Fibroblast of skin of abdomen (primary cell): ENCODE measurements at regions not wholly inside any gene's neighbourhood (a gene's known extent, or its start where the extent isn't known, plus 50 kb on each side); places are given as distances from the start of the nearest gene placed in this dataset.
"Not testable (repeated sequence)": the region's sequence is repeated elsewhere in the genome, so short reads cannot be mapped to it uniquely, and the experiment has no call there.

Experiments
- DNase-seq: peaks from one replicate; pipeline ENCODE4 v3.0.0-alpha.2; 2013

- no peak for DNase-seq
Observed at GRCh38 chr10:125605167-125605566, 77.8 kb downstream of the TEX36 start.

GRCh38 chr10:125602825-125603224, 80.1 kb downstream of the TEX36 start:
- no peak for DNase-seq

DNA sequence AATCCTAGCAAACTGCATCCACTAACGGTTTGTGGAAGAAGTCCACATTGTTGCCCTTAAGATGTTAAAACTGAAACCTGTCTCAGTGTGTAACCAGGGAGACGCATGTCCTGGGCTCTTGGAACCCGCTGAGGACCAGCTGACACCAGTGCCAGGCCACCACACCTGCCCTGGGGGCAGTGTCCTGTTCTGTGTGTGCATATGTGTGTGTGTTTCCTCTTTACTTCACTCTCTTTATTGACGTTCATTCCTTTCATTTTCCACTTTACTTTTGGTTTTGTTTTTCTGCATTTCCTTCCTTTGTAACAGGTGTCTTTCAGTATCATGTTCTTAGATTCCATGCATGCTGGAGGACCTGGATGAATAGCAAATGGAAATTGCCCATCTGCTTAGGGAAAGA, 83.8 kb downstream of the TEX36 start:
- no peak for DNase-seq

DNA sequence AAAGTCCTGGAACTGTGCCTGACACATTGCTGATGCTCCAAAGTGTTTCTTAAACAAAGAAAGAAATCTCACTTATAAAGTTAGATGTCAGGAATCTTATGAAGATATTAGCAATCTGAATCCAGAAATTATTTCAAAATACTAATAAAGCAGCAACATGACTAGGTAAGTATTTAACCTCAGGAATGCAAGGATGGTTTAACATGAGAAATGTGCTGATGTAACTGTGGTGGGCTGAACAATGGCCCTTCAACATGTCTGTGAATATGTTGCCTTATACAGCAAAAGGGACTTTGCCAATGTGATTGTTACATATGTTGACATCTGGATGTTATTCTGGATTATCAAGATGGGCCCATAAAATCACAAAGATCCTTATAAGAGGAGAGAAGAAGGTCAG, 87.1 kb downstream of the TEX36 start:
- DNase-seq = no peak

DNA sequence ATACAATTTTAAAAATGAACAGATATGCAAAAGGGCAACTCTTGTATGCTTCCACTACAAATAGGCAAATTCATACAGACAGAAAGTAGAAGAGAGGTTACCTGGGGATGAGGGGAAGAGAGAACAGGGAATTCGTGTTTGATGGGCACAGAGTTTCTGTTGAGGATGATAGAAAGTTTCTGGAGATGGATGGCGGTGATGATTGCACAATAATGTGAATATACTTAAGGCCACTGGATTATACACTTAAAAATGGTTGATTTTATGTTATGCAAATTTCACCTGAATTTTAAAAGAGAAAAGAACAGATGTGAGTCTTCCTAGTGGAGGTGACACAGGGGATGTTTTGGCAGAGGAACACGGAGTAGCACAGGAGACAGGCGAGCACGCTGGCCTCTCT, 89.3 kb downstream of the TEX36 start:
- no peak for DNase-seq

DNA sequence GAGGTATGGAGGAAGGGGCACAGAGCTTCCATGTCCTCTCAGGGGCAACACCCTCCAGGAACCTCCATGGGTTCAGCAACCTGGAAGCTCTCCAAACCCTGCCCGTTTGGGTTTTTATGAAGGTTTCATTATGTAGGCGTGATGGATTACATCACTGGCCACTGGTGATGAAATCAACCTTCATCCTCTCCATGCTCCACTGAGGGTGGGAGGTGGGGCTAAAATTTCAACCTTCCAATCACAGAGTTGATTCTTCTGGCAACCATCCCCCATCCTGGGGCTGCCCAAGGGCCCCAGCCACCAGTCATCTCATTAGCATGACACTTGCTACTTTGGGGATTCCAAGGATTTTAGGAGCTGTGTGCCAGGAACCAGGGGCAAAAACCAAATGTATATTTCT, 90.1 kb downstream of the TEX36 start:
- DNase-seq = no peak

DNA sequence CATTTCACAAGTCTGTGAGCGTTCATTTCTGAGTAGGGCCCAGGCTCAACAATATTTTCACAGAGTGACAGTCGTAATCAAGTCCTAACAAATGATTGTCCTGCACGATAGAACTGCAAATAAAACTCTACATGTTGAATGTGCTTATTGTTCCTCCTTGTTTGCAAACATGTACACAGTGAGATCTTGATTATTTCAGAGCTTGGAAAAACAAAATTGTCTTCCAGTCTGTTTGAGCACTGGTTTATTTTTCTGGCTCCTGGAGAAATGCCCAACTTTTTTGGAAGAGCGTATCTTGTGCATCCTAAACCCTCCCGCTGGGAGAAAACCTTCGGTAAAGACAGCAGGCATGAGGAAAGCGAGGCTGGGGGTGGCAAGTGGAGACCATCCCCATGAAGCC, 91.1 kb downstream of the TEX36 start:
- no peak for DNase-seq

DNA sequence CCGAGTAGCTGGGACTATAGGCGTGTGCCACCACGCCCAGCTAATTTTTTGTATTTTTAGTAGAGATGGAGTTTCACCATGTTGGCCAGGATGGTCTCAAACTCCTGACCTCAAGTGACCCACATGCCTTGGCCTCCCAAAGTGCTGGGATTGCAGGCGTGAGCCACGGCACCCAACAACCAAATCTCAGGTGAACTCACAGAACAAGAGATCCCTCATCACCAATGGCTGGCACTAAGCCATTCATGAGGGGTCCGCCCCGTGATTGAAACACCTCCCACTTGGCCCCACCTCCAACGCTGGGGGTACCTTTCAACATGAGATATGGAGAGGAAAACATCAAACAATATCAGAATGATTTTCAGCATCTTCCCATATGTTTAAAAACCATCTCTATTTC, 94.2 kb downstream of the TEX36 start:
- DNase-seq = not testable (repeated sequence)

DNA sequence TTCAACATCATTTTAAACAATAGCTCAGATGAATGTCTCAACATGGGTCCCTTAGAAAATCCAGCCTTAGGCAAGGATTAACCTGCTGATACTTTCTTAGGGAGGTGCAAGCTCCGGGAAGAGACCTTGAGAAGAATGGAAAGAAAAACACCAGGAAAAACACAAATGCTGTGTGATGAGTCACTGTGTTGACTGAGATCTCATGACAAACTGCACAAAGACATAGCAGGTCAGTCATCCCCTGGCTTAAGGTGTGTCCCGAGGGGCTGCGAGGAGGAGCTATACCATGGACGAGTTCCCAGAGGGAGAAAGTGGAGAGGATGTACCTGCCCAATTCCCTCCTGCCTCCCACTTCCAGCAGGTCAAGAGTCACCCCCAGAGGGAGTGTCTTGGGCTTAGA, 98.0 kb downstream of the TEX36 start:
- no peak for DNase-seq

GRCh38 chr10:125578658-125579315, 104.2 kb downstream of the TEX36 start:
- no peak for DNase-seq

DNA sequence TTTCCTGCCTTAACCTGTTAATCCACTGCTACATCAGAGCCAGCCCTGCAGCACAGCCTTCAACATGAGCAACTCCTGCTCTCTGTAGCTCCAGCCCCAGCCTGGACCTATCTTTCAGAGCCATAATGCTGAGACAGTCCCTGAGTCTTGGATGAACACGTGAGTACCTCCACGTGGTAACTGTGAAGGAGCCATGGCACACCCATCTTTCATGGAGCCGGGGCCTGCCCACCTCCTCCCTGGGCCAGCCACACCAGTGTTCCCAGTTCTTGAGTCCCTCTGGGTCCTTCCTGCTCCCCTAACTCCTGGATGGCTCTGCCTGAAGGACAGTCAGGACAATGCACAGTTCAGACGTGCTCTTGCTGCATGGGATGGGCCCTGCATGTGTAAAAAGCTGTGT, 107.1 kb downstream of the TEX36 start:
- no peak for DNase-seq

DNA sequence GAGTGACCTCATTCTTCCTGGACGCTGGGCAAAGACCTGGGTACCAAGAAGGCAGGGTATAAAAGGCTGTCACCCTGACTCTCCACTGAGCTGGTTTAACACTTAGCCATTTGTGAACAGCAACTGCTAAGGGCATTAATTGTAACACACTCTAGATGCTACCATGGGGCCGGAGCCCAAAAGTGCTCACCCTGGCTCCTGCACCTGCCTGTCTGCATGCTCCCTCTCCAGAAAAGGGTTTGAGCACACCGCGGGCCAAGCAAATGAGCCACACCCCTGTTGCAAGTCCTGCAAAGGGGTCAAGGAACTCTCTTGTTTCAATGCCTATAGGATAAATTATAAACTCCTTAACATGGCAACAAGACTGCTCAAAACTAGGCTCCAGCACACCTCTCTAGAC, 114.8 kb downstream of the TEX36 start:
- no peak for DNase-seq

GRCh38 chr10:125567529-125567928, 115.4 kb downstream of the TEX36 start:
- no peak for DNase-seq

DNA sequence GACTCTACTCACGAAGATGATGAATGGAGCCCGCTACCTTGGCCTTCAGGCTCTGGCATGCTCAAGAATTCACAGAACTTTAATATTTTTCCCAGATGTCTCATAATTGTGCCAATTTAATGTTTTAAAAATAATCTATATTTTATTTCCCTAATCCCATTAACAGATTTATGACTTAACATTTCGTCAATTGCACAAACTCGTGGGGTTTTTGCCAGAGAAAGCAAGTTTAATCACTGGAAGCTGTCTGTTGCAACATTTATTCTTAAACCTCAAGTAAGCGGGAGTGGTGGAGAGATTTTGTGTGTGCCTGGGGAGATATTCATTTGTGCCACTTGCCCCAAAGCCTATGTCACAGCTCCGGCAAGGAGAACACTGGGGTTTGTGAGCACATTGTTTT, 117.9 kb downstream of the TEX36 start:
- peak; percentile 10 for DNase-seq

GRCh38 chr10:125564570-125564969, 118.4 kb downstream of the TEX36 start:
- DNase-seq = no peak

DNA sequence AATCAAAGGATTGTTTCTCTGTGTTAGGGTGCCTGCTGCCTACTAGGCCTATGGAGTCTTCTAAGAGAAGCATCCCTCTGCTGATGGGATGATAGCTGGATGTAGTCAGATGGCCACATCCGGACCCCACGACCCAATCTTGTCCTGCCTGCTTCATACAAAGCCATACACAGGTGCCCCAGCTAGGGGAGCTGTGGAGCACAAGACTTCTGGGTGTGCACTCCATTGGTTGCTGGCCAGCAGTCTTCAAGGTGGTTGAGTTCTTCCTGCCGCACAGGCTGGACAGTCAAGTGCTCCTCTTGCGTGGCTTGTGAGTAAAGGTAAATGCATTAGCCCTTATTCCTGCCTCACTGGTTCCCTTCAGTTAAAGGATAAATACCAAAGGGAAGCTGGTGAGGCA, 120.2 kb downstream of the TEX36 start:
- DNase-seq = no peak

- DNase-seq = no peak
Observed at GRCh38 chr10:125560947-125561346, 122.0 kb downstream of the TEX36 start.

DNA sequence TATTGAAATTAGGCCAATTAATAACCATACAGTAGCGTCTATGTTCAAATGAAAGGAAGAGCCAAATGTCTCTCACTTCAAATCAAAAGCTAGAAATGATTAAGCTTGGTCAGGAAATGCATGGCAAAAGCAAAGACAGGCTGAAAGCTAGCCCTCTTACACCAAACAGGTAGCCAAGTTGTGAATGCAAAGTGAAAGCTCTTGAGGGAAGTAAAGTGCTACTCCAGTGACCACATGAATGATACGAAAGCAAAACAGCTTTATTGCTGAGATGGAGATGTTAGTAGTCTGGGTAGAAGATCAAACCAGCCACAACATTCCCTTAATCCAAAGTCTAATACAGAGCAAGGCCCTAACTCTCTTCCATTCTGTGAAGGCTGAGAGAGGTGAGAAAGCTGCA, 123.8 kb downstream of the TEX36 start:
- no peak for DNase-seq

GRCh38 chr10:125557801-125558505, 125.0 kb downstream of the TEX36 start:
- DNase-seq = no peak

- no peak for DNase-seq
Observed at GRCh38 chr10:125557311-125557710, 125.7 kb downstream of the TEX36 start.

DNA sequence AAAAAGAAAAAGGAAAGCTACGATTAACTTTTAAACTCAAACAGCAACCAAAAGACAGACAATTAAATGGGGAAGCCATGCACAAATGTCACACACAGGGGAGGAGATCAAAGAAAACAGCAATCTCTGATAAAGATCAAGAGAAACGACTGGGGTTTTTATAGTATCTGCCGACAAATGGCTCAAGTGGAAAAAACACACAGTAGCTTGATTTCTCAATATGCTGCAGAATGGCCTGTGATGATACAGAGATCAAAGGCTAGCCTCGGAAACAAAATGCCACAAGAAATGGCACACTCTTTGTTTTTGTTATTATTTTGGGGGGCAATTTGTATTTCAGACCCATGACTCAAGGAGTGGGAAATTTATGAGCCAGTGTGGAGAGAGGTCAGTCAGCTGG, 126.1 kb downstream of the TEX36 start:
- no peak for DNase-seq

DNA sequence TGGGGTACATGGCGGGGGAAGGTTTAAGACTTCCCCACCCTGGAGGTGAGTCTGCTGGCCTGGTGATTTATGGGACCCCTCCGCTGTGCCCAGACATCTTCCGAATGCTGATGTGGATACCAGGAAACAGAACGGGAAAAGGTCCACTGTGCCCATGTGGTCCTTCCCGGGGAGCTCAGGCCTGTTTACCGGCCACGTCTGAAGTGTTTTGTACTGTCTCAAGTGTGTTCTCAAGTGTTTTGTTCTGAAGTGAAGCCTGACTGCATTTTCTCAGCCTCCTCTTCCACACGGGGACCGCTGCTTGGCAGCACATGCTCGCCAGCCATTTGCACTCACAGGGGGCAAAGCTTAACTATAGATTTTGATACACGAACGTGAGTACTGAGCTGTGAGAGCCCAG, 127.2 kb downstream of the TEX36 start:
- no peak for DNase-seq

DNA sequence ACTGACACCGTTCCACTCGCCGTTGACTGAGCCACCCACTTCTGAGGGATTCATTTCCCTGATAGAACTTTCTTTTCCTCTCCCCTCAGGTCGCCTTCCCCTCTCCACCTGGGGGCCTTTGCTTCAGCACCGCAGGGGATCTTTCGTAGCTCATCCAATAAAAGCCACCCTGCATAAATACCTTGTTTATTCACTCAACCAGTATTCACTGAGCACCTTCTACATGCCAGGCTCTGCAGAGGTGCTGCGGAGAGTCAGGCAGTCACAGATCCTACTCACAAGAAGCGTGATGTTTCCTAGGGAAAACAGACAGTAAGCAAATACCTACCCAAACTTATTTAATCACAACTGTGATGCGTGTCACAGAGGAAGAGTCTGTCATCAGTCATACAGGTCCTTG, 127.7 kb downstream of the TEX36 start:
- no peak for DNase-seq

DNA sequence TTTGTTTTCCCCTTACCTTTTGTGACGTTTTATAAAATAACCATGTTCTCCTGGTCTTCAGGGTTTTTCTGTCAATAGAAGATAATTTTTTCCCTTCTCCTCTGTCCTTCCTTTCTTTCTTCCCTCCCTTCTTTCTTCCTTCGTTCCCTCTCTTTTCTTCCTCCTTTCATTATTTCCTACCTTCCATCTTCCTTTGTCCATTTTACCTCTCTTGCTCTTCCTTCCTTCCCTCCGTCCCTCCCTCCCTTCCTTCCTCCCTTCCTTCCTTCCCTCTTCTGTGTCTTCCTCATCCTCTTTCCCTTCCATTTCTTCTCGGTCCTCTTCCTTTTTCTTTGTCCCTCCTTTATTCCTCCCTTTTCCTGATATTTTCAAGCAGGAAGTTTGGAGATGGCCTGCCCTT, 128.2 kb downstream of the TEX36 start:
- no peak for DNase-seq
